Fibroblast of lung (primary cell): ENCODE measurements at regions not wholly inside any gene's neighbourhood (a gene's known extent, or its start where the extent isn't known, plus 50 kb on each side); places are given as distances from the start of the nearest gene placed in this dataset.
"Not testable (repeated sequence)": the region's sequence is repeated elsewhere in the genome, so short reads cannot be mapped to it uniquely, and the experiment has no call there.

Source experiments
- DNase-seq, 2 donors: peaks; one replicate each; pipeline versions ENCODE4 v3.0.0 to v3.0.0-alpha.2; 2010; ENCODE audit warnings: low read depth in 2 of 2
- H2AFZ ChIP-seq: 2 replicates; pipeline ENCODE4 v1.5.1; 2012; ENCODE audit warnings: low read length, control low read depth, inconsistent platforms
- H3K27ac ChIP-seq: 2 replicates; pipeline ENCODE4 v1.5.1; 2011; ENCODE audit warnings: low read length, control low read depth; ENCODE audit not compliant: insufficient read depth
- H3K27me3 ChIP-seq: 2 replicates; pipeline ENCODE4 v1.5.1; 2011; ENCODE audit warnings: mild to moderate bottlenecking, low read length; ENCODE audit not compliant: control insufficient read depth, insufficient read depth
- H3K36me3 ChIP-seq: 2 replicates; pipeline ENCODE4 v1.5.1; 2011; ENCODE audit warnings: low read length; ENCODE audit not compliant: control insufficient read depth, insufficient read depth
- H3K4me1 ChIP-seq: 2 replicates; pipeline ENCODE4 v1.5.1; 2011; ENCODE audit warnings: low read length; ENCODE audit not compliant: control insufficient read depth, insufficient read depth; ENCODE audit errors: extremely low read depth
- H3K4me2 ChIP-seq: 2 replicates; pipeline ENCODE4 v1.5.1; 2011; ENCODE audit warnings: low read length, control low read depth; ENCODE audit not compliant: insufficient read depth; ENCODE audit errors: extremely low read depth
- H3K4me3 ChIP-seq, 4 experiments: fragments of 200-600 bp in 1 of 4; sonication (generic) in 1 of 4; replicated peaks in 1 of 4; 2 replicates each; pipeline ENCODE4 v1.5.1; 2011 to 2016; ENCODE audit warnings: low read length in 4 of 4, low read depth in 3 of 4, mild to moderate bottlenecking in 3 of 4, control low read depth in 2 of 4, inconsistent platforms in 1 of 4, mixed read lengths in 1 of 4; ENCODE audit not compliant: insufficient read depth in 1 of 4; ENCODE audit errors: control extremely low read depth in 1 of 4
- H3K79me2 ChIP-seq: 2 replicates; pipeline ENCODE4 v1.5.1; 2012; ENCODE audit warnings: mild to moderate bottlenecking, low read length, inconsistent platforms; ENCODE audit not compliant: control insufficient read depth, insufficient read depth
- H3K9ac ChIP-seq: 2 replicates; pipeline ENCODE4 v1.5.1; 2011; ENCODE audit warnings: mild to moderate bottlenecking, low read length, control low read depth; ENCODE audit not compliant: insufficient read depth
- H3K9me3 ChIP-seq: 2 replicates; pipeline ENCODE4 v1.5.1; 2012; ENCODE audit warnings: low read depth, low read length; ENCODE audit not compliant: control insufficient read depth, insufficient read depth
- H4K20me1 ChIP-seq: 2 replicates; pipeline ENCODE4 v1.5.1; 2011; ENCODE audit warnings: low read length; ENCODE audit not compliant: control insufficient read depth, insufficient read depth; ENCODE audit errors: extremely low read depth
- EZH2 ChIP-seq: IDR thresholded peaks from 2 replicates; pipeline ENCODE4 v1.5.1; 2012; ENCODE audit warnings: low read length, control low read depth, mild to moderate bottlenecking; ENCODE audit errors: missing control alignments
- TF ChIP-seq, protein P1 (sequence below), 2 donors: IDR thresholded peaks in 1 of 2; conservative IDR thresholded peaks in 1 of 2; 1 replicate in 1 of 2; 2 replicates in 1 of 2; pipeline ENCODE4 v1.5.1; 2011 to 2012; ENCODE audit warnings: low read length in 2 of 2, control low read depth in 1 of 2, inconsistent platforms in 1 of 2, low read depth in 1 of 2, mild to moderate bottlenecking in 1 of 2

DNA sequence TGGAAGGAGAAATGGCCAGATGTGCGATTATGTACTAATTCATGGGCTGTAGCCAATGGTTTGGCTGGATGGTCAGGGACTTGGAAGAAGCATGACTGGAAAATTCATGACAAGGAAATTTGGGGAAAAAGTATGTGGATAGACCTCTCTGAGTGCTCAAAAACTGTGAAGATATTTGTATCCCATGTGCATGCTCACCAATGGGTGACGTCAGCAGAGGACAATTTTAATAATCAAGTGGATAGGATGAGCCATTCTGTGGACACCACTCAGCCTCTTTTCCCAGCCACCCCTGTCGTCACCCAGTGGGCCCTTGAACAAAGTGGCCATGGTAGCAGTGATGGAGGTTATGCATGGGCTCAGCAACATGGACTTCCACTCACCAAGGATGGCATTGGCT is 490.9 kb upstream of the CBLB start:
- Histone ChIP-seq H4K20me1 (no peaks in the 10 kb centered on the region), H3K4me2 (no peak overlapping the region), H3K9ac (no peak overlapping the region), H3K9me3 (no peaks in the 10 kb centered on the region), H3K27me3 (no peaks in the 10 kb centered on the region), H2AFZ (no peak overlapping the region), H3K4me3 (no peak overlapping the region), H3K4me1 (no peaks in the 10 kb centered on the region), H3K79me2 (no peaks in the 10 kb centered on the region), H3K36me3 (no peaks in the 10 kb centered on the region), H3K27ac (no peak overlapping the region)
- TF ChIP-seq, protein P1, sequence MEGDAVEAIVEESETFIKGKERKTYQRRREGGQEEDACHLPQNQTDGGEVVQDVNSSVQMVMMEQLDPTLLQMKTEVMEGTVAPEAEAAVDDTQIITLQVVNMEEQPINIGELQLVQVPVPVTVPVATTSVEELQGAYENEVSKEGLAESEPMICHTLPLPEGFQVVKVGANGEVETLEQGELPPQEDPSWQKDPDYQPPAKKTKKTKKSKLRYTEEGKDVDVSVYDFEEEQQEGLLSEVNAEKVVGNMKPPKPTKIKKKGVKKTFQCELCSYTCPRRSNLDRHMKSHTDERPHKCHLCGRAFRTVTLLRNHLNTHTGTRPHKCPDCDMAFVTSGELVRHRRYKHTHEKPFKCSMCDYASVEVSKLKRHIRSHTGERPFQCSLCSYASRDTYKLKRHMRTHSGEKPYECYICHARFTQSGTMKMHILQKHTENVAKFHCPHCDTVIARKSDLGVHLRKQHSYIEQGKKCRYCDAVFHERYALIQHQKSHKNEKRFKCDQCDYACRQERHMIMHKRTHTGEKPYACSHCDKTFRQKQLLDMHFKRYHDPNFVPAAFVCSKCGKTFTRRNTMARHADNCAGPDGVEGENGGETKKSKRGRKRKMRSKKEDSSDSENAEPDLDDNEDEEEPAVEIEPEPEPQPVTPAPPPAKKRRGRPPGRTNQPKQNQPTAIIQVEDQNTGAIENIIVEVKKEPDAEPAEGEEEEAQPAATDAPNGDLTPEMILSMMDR (conservative IDR thresholded peaks at IDR 0.05 in 1 of 2, IDR thresholded peaks at IDR 0.05 in 1 of 2; ENCODE audit: low read depth in 1 of 2, low read length in 2 of 2) = no peak
- no peak for TF ChIP-seq EZH2
- DNase-seq = no peak

DNA sequence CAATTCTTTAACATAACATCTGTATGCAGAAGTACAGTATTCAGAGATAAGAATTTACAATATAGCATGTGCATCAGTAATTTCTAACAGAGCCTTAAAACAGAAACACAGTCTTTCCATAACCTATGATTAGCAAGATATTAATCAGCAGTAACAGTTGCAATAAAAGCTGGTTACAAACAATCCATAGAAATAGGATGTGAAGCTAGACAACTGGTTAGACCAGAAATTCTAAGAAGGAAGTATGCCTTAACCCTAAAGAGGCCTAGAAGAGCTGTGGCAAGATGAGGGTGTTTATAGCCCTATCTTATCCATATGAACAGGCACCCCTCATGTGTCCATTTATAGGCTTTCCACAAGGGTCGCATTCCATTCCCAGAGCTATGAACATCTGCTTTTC is 492.1 kb upstream of the CBLB start:
- H2AFZ ChIP-seq, H3K36me3 ChIP-seq, H3K79me2 ChIP-seq, DNase-seq, H3K4me1 ChIP-seq, H3K27ac ChIP-seq, H3K9ac ChIP-seq, H3K9me3 ChIP-seq, H3K4me2 ChIP-seq, H3K4me3 ChIP-seq, H3K27me3 ChIP-seq, H4K20me1 ChIP-seq: not testable (repeated sequence)

DNA sequence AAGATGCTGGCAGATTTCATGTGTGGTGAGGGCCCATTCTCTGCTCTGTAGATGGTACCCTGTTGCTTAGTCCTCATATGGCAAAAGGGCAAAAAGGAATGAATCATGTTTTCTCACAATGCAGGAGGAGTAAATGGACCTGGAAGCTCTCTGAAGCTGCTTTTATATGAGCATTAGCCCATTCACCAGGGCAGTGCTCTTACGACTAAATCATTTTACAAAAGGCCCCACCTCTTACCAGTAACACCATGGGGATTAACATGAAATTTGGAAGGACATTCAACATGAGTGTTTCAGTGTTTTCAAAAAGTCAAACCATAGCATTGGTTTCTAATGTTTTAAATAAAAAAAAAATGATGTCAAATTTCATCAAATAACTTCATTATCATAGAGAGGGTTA is 495.7 kb upstream of the CBLB start:
- H3K27me3 ChIP-seq = no peaks in the 10 kb centered on the region
- H3K27ac ChIP-seq = no peak overlapping the region
- H2AFZ ChIP-seq = no peak overlapping the region
- H3K9ac ChIP-seq = no peak overlapping the region
- TF ChIP-seq, protein P1 (conservative IDR thresholded peaks at IDR 0.05 in 1 of 2, IDR thresholded peaks at IDR 0.05 in 1 of 2; ENCODE audit: low read depth in 1 of 2, low read length in 2 of 2) = no peak
- no peak for TF ChIP-seq EZH2
- H3K9me3 ChIP-seq = no peaks in the 10 kb centered on the region
- H3K4me2 ChIP-seq = no peak overlapping the region
- no peaks in the 10 kb centered on the region for H3K36me3 ChIP-seq
- no peak for DNase-seq
- no peaks in the 10 kb centered on the region for H4K20me1 ChIP-seq
- H3K79me2 ChIP-seq = no peaks in the 10 kb centered on the region
- no peaks in the 10 kb centered on the region for H3K4me1 ChIP-seq
- no peak overlapping the region for H3K4me3 ChIP-seq
